Lung (tissue), 11 donors: ENCODE measurements at regions not wholly inside any gene's neighbourhood (a gene's known extent, or its start where the extent isn't known, plus 50 kb on each side); places are given as distances from the start of the nearest gene placed in this dataset.

Experiments
- ATAC-seq: fragments of 200-7000 bp; cut with Tn5 transposase; one replicate; pipeline ENCODE4 v1.9.1; 2020; ENCODE audit warnings: moderate number of reproducible peaks; ENCODE audit not compliant: insufficient read depth, low FRiP score
- DNase-seq, 3 donors: peaks; one replicate each; pipeline ENCODE4 v3.0.0-alpha.2; 2013 to 2017
- H3K27ac ChIP-seq, 2 donors: one replicate each; pipeline ENCODE4 v1.5.1; 2013; ENCODE audit warnings: mild to moderate bottlenecking in 2 of 2, moderate library complexity in 2 of 2, control low read depth in 1 of 2, inconsistent platforms in 1 of 2, low read depth in 1 of 2, low read length in 1 of 2
- H3K27me3 ChIP-seq, 3 donors: one replicate each; pipeline ENCODE4 v1.5.1; 2013; ENCODE audit warnings: low read length in 2 of 3; ENCODE audit not compliant: control insufficient read depth in 3 of 3, insufficient read depth in 3 of 3
- H3K36me3 ChIP-seq, 4 donors: one replicate each; pipeline ENCODE4 v1.5.1; 2013; ENCODE audit warnings: low read length in 4 of 4, mild to moderate bottlenecking in 1 of 4, moderate library complexity in 1 of 4; ENCODE audit not compliant: control insufficient read depth in 4 of 4, insufficient read depth in 4 of 4
- H3K4me1 ChIP-seq, 5 donors: one replicate each; pipeline ENCODE4 v1.5.1; 2013; ENCODE audit warnings: low read length in 5 of 5, mild to moderate bottlenecking in 2 of 5, moderate library complexity in 1 of 5; ENCODE audit not compliant: control insufficient read depth in 5 of 5, insufficient read depth in 5 of 5
- H3K4me3 ChIP-seq: one replicate; pipeline ENCODE4 v1.5.1; 2013; ENCODE audit warnings: mild to moderate bottlenecking, control low read depth, moderate library complexity
- H3K9ac ChIP-seq, 2 donors: one replicate each; pipeline ENCODE4 v1.5.1; 2013; ENCODE audit warnings: low read length in 2 of 2, control low read depth in 1 of 2; ENCODE audit not compliant: insufficient read depth in 1 of 2
- H3K9me3 ChIP-seq, 4 donors: one replicate each; pipeline ENCODE4 v1.5.1; 2013; ENCODE audit warnings: low read length in 3 of 4, mild to moderate bottlenecking in 1 of 4, moderate library complexity in 1 of 4; ENCODE audit not compliant: control insufficient read depth in 4 of 4, insufficient read depth in 3 of 4
- WGBS, 2 donors: extraction: QIAGEN DNeasy Blood & Tissue Kit; methylation state at CpG; one replicate each; pipeline ENCODE4 v1.1.7; 2013; 5-methylcytosine and 5-hydroxymethylcytosine counted together
- TF ChIP-seq, protein P1 (sequence below): IDR thresholded peaks from 2 replicates; pipeline ENCODE4 v1.5.1; 2012; ENCODE audit warnings: mild to moderate bottlenecking; ENCODE audit errors: control extremely low read depth, extremely low read depth
- donor health status: control.
- donor health status: control.
- donor health status: Bipolar disorder and iron deficiency.
- donor health status: healthy.
- donor health status: DM: yes; HTN: yes; CAD: no.

- Histone ChIP-seq H3K9ac (no peak overlapping the region), H3K27ac (no peak overlapping the region), H3K9me3 (no peaks in the 10 kb centered on the region), H3K36me3 (no peaks in the 10 kb centered on the region), H3K4me1 (no peaks in the 10 kb centered on the region), H3K4me3 (no peak overlapping the region), H3K27me3 (no peaks in the 10 kb centered on the region)
- DNase-seq (no peak), ATAC-seq (no peak)
- 49 to 60% methylated on average over 2 of the region's 2 CpGs for WGBS, 2 donors
- TF ChIP-seq, protein P1, sequence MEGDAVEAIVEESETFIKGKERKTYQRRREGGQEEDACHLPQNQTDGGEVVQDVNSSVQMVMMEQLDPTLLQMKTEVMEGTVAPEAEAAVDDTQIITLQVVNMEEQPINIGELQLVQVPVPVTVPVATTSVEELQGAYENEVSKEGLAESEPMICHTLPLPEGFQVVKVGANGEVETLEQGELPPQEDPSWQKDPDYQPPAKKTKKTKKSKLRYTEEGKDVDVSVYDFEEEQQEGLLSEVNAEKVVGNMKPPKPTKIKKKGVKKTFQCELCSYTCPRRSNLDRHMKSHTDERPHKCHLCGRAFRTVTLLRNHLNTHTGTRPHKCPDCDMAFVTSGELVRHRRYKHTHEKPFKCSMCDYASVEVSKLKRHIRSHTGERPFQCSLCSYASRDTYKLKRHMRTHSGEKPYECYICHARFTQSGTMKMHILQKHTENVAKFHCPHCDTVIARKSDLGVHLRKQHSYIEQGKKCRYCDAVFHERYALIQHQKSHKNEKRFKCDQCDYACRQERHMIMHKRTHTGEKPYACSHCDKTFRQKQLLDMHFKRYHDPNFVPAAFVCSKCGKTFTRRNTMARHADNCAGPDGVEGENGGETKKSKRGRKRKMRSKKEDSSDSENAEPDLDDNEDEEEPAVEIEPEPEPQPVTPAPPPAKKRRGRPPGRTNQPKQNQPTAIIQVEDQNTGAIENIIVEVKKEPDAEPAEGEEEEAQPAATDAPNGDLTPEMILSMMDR, result no peak
These were observed 77.2 kb upstream of the CDC42BPA start for GRCh38 chr1:227395426-227396028.

DNA sequence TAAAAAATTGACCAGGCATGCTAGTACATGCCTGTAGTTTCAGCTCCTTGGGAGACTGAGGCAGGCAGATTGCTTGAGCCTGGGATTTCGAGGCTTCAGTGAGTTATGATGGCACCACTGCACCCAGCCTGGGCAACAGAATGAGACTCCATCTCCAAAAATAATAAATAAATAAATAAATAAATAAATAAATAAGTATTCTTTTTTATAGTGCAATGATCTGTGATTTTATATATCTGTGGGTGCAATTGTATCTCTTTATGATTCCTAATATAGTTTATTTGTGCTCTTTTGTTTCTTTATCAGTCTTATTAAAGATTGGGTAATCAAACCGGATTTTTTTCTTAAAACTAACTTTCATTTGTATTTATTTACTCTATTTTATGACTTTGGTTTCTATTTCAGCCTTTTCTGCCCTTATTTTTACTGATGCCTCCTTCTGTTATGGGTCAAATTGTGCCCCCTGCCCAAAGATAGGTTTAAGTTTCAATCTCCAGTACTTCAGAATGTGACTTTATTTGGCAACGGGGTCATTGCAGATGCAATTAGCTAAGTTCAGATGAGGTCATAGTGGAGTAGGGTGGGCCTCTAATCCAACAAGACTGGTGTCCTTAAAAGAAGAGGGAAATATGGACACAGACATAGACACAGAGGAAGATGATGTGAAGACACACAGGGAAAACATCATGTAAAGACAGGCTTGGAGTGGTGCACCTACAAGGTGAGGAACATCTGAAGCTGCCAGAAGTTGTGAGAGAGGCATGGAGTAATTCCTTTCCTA, 74.9 kb upstream of the CDC42BPA start:
- H3K9me3 ChIP-seq, result no peaks in the 10 kb centered on the region
- no peaks in the 10 kb centered on the region for H3K27me3 ChIP-seq
- H3K4me1 ChIP-seq, result no peaks in the 10 kb centered on the region
- ATAC-seq (no peak), DNase-seq (no peak)
- no peak overlapping the region for H3K9ac ChIP-seq
- no peak overlapping the region for H3K4me3 ChIP-seq
- 58 to 67% methylated on average over 3 of the region's 3 CpGs for WGBS, 2 donors
- TF ChIP-seq, protein P1, result no peak
- H3K36me3 ChIP-seq, result no peaks in the 10 kb centered on the region
- no peak overlapping the region for H3K27ac ChIP-seq

DNA sequence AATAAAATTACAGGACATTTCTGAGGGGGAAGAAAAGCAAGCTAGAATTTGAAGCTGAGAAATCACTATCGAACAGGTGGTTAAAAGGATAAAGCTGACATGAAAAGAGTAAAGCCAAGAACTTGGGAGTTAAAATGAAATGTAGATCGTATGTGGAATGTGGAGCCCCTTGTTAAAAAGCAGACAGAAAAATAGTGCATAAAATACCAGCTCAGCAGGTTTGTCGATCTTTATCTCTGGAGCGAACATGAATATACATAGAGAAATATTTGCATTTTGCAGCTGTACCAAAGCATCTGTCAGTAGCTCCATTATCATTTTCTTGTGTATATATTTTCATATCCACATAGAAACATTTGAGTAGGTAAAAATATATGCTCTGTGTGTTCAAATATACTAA, 73.6 kb upstream of the CDC42BPA start:
- Histone ChIP-seq H3K4me3 (no peak overlapping the region), H3K27me3 (no peaks in the 10 kb centered on the region), H3K9ac (no peak overlapping the region), H3K36me3 (no peaks in the 10 kb centered on the region), H3K9me3 (no peaks in the 10 kb centered on the region), H3K4me1 (no peaks in the 10 kb centered on the region), H3K27ac (no peak overlapping the region)
- TF ChIP-seq, protein P1, result no peak
- DNase-seq (peak in 2 of 3 donors; percentile 47 to 73), ATAC-seq (no peak)
- 39 to 45% methylated on average over 4 of the region's 4 CpGs for WGBS, 2 donors
